Hepatocyte (in vitro differentiated cells): ENCODE measurements at regions not wholly inside any gene's neighbourhood (a gene's known extent, or its start where the extent isn't known, plus 50 kb on each side); places are given as distances from the start of the nearest gene placed in this dataset.

Experiments used
- DNase-seq: peaks from one replicate; pipeline ENCODE4 v3.0.0-alpha.2; 2016; ENCODE audit warnings: low spot score
- H2AFZ ChIP-seq: fragments of 200-600 bp; sonication (generic); 2 replicates; pipeline ENCODE4 v1.6.0; 2016; ENCODE audit warnings: antibody characterized with exemption, mild to moderate bottlenecking
- H3K27ac ChIP-seq: fragments of 200-600 bp; sonication (generic); 2 replicates; pipeline ENCODE4 v1.5.1; 2016; ENCODE audit warnings: mild to moderate bottlenecking
- H3K27me3 ChIP-seq: fragments of 200-600 bp; sonication (generic); 2 replicates; pipeline ENCODE4 v1.6.1; 2016
- H3K36me3 ChIP-seq: fragments of 200-600 bp; sonication (generic); replicated peaks from 2 replicates; pipeline ENCODE4 v1.5.1; 2016; ENCODE audit warnings: low read depth; ENCODE audit not compliant: insufficient read depth
- H3K4me1 ChIP-seq: fragments of 200-600 bp; sonication (generic); 2 replicates; pipeline ENCODE4 v1.5.1; 2016; ENCODE audit warnings: mild to moderate bottlenecking, moderate library complexity; ENCODE audit not compliant: insufficient read depth
- H3K4me2 ChIP-seq: fragments of 200-600 bp; sonication (generic); 2 replicates; pipeline ENCODE4 v1.6.0; 2016
- H3K4me3 ChIP-seq: fragments of 200-600 bp; sonication (generic); 2 replicates; pipeline ENCODE4 v1.5.1; 2016; ENCODE audit warnings: mild to moderate bottlenecking
- H3K79me2 ChIP-seq: fragments of 200-600 bp; sonication (generic); 2 replicates; pipeline ENCODE4 v1.6.0; 2017; ENCODE audit warnings: mild to moderate bottlenecking
- H3K9me2 ChIP-seq: fragments of 200-600 bp; sonication (generic); replicated peaks from 2 replicates; pipeline ENCODE4 v1.6.0; 2017; ENCODE audit warnings: mild to moderate bottlenecking; ENCODE audit not compliant: insufficient read depth
- H3K9me3 ChIP-seq: fragments of 200-600 bp; sonication (generic); 2 replicates; pipeline ENCODE4 v1.5.1; 2016; ENCODE audit warnings: low read depth, mild to moderate bottlenecking
- H4K20me1 ChIP-seq: fragments of 200-600 bp; sonication (generic); 2 replicates; pipeline ENCODE4 v1.6.0; 2016; ENCODE audit warnings: mild to moderate bottlenecking; ENCODE audit not compliant: insufficient read depth, poor library complexity, severe bottlenecking
- EZH2 ChIP-seq: fragments of 200-600 bp; sonication (generic); IDR thresholded peaks from 2 replicates; pipeline ENCODE4 v1.6.1; 2016; ENCODE audit warnings: antibody characterized with exemption, mild to moderate bottlenecking, borderline replicate concordance
- EZH2phosphoT487 ChIP-seq: fragments of 200-600 bp; sonication (generic); IDR thresholded peaks from one replicate; pipeline ENCODE4 v1.6.1; 2018; ENCODE audit warnings: antibody characterized with exemption, mild to moderate bottlenecking, low read depth, moderate library complexity; ENCODE audit not compliant: unreplicated experiment, severe bottlenecking
- WGBS: methylation state at CpG from one replicate; pipeline ENCODE4 v1.1.6; 2016; ENCODE audit warnings: low lambda C conversion rate; ENCODE audit errors: missing lambda C conversion rate; 5-methylcytosine and 5-hydroxymethylcytosine counted together
- TF ChIP-seq, protein P1 (sequence below): fragments of 200-600 bp; sonication (generic); IDR thresholded peaks from 2 replicates; pipeline ENCODE4 v1.5.1; 2016; ENCODE audit warnings: antibody characterized with exemption, mild to moderate bottlenecking; ENCODE audit not compliant: poor library complexity

DNA sequence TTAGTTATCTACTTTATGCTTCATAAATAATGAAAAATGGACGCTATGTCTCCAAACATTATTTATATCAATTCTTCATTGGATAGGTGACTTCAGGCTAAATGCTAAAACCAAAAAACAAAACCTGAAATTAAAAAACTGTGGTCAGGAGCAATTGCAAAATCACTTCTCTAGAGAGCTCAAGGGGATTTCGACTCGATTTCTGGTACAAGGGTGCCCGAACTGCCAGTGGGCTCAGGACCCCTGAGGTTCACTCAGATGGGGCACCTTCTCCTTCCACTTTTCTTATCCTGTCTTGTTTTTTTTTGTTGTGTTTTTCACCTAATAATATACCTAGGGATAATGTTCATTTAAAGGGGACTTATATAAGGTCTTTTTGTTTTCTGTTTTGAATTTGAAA, 65.8 kb upstream of the CELF4 start:
- Histone ChIP-seq H3K27me3 (peaks cover 4% of the 10 kb centered on the region), H3K4me2 (no peak overlapping the region), H2AFZ (no peak overlapping the region), H3K4me1 (no peaks in the 10 kb centered on the region), H4K20me1 (no peaks in the 10 kb centered on the region), H3K9me2 (no peaks in the 10 kb centered on the region), H3K27ac (no peak overlapping the region), H3K9me3 (no peaks in the 10 kb centered on the region), H3K4me3 (no peak overlapping the region), H3K79me2 (no peaks in the 10 kb centered on the region), H3K36me3 (no peaks in the 10 kb centered on the region)
- WGBS = 91% methylated on average over 4 of the region's 4 CpGs
- no peak for DNase-seq
- TF ChIP-seq, protein P1, sequence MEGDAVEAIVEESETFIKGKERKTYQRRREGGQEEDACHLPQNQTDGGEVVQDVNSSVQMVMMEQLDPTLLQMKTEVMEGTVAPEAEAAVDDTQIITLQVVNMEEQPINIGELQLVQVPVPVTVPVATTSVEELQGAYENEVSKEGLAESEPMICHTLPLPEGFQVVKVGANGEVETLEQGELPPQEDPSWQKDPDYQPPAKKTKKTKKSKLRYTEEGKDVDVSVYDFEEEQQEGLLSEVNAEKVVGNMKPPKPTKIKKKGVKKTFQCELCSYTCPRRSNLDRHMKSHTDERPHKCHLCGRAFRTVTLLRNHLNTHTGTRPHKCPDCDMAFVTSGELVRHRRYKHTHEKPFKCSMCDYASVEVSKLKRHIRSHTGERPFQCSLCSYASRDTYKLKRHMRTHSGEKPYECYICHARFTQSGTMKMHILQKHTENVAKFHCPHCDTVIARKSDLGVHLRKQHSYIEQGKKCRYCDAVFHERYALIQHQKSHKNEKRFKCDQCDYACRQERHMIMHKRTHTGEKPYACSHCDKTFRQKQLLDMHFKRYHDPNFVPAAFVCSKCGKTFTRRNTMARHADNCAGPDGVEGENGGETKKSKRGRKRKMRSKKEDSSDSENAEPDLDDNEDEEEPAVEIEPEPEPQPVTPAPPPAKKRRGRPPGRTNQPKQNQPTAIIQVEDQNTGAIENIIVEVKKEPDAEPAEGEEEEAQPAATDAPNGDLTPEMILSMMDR = no peak
- TF ChIP-seq EZH2phosphoT487 = no peak
- TF ChIP-seq EZH2 = no peak

DNA sequence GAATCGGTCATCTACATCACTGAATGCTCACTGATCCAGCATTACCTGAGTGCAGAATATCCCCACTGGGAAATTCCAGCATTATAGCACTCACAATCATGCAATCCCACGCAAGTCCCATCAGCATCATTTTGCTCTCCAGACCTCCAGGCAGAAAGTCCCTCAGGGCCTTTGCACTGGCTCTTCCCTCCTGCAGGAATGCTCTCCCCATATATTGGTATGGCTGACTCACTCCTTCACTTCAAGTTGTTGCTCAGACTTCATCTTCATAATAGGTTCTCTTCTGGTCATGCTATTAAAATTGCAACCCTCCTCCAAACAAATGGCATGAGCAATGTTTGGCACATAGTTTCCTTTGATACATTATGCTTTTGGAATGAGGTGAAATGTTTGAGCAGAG, 64.7 kb upstream of the CELF4 start:
- H3K4me3 ChIP-seq = no peak overlapping the region
- H3K4me2 ChIP-seq = no peak overlapping the region
- H2AFZ ChIP-seq = no peak overlapping the region
- DNase-seq = no peak
- H3K27me3 ChIP-seq = peaks cover 4% of the 10 kb centered on the region
- H3K4me1 ChIP-seq = no peaks in the 10 kb centered on the region
- H3K27ac ChIP-seq = no peak overlapping the region
- H4K20me1 ChIP-seq = no peaks in the 10 kb centered on the region
- H3K9me3 ChIP-seq = no peaks in the 10 kb centered on the region
- H3K79me2 ChIP-seq = no peaks in the 10 kb centered on the region
- no peaks in the 10 kb centered on the region for H3K9me2 ChIP-seq
- 91% methylated on average over 2 of the region's 2 CpGs for WGBS
- no peak for TF ChIP-seq EZH2
- TF ChIP-seq, protein P1 = no peak
- no peak for TF ChIP-seq EZH2phosphoT487
- H3K36me3 ChIP-seq = no peaks in the 10 kb centered on the region

DNA sequence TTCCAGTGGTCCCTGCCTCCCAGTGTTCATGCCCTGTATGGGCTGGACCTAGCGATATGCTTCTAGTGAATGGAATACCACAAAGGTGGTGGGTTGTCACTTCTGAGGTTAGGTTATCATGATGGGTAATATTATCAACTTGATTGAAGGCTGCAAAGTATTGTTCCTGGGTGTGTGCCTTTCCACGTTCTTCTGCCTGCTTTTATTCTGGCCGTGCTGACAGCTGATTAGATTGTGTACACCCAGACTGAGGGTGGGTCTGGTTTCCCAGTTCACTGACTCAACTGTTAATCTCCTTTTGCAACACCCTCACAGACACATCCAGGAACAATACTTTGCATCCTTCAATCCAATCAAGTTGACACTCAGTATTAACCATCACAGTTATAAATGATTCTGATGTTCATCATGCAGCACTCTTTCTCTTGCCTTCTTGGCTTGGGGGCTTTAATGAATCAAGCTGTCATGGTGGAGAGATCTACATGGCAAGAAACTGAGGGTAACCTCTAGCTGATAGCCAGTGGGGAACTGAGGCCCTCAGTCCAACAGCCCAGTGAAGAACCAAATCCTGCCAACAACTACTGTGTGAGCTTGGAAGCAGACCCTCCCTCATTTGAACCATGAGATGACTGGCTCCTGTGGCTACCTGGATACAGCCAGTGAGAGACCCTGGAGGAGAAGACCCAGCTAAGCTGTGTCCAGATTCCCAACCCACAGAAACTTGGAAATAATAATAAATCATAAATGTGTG, 63.0 kb upstream of the CELF4 start:
- Histone ChIP-seq H2AFZ (no peak overlapping the region), H3K79me2 (no peaks in the 10 kb centered on the region), H4K20me1 (no peaks in the 10 kb centered on the region), H3K9me2 (no peaks in the 10 kb centered on the region), H3K36me3 (no peaks in the 10 kb centered on the region), H3K27me3 (peaks cover 4% of the 10 kb centered on the region), H3K27ac (no peak overlapping the region), H3K4me1 (no peaks in the 10 kb centered on the region), H3K4me3 (no peak overlapping the region), H3K9me3 (no peaks in the 10 kb centered on the region), H3K4me2 (no peak overlapping the region)
- 72% methylated on average over 3 of the region's 3 CpGs for WGBS
- TF ChIP-seq, protein P1 = no peak
- no peak for TF ChIP-seq EZH2phosphoT487
- no peak for TF ChIP-seq EZH2
- no peak for DNase-seq
